C4-2B (cell line): ENCODE measurements at regions not wholly inside any gene's neighbourhood (a gene's known extent, or its start where the extent isn't known, plus 50 kb on each side); places are given as distances from the start of the nearest gene placed in this dataset.

Experiments
- ZFX ChIP-seq: fragments of 450-650 bp; IDR thresholded peaks from 2 replicates; pipeline ENCODE4 v1.6.1; 2017
- TF ChIP-seq, protein P1 (sequence below): fragments of 450-650 bp; conservative IDR thresholded peaks from 2 replicates; pipeline ENCODE4 v1.5.1; 2017; ENCODE audit warnings: mild to moderate bottlenecking

DNA sequence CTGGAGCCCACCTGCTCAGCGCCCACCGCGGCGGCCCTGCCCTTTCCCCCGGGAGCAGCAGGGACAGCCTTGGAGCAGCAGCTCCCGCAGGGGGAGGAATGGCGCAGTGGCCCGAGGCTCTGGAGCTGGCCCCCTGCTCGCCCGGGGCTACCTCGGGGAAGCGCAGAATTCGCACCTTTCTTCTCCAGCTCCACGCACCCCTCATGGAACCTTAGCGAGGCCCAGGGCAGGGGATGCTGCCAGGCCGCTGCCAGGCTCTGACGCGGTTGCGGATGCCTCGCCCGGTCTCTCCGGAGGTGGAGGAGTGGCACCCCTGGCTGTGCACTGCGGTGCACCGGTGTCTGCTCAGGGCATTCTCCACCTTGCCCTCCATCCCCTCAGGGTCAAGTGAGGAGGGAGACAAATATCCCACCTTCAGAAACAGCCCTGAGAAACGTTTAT, 84.9 kb upstream of the MKI67 start:
- TF ChIP-seq, protein P1, sequence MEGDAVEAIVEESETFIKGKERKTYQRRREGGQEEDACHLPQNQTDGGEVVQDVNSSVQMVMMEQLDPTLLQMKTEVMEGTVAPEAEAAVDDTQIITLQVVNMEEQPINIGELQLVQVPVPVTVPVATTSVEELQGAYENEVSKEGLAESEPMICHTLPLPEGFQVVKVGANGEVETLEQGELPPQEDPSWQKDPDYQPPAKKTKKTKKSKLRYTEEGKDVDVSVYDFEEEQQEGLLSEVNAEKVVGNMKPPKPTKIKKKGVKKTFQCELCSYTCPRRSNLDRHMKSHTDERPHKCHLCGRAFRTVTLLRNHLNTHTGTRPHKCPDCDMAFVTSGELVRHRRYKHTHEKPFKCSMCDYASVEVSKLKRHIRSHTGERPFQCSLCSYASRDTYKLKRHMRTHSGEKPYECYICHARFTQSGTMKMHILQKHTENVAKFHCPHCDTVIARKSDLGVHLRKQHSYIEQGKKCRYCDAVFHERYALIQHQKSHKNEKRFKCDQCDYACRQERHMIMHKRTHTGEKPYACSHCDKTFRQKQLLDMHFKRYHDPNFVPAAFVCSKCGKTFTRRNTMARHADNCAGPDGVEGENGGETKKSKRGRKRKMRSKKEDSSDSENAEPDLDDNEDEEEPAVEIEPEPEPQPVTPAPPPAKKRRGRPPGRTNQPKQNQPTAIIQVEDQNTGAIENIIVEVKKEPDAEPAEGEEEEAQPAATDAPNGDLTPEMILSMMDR, result no peak
- TF ChIP-seq ZFX, result no peak
